Left lung (tissue), 4 donors: ENCODE measurements at regions not wholly inside any gene's neighbourhood (a gene's known extent, or its start where the extent isn't known, plus 50 kb on each side); places are given as distances from the start of the nearest gene placed in this dataset.

ENCODE experiments used
- ATAC-seq: fragments of 200-7000 bp; cut with Tn5 transposase; one replicate; pipeline ENCODE4 v1.9.1; 2020; ENCODE audit warnings: moderate library complexity
- DNase-seq, 4 donors: peaks; one replicate each; pipeline ENCODE4 v3.0.0-alpha.2; 2013 to 2020
- H3K27ac ChIP-seq, 2 donors: fragments of 200-600 bp; sonication (generic) in 1 of 2; one replicate each; pipeline versions ENCODE4 v1.5.0 to v1.8.0; 2020 to 2021
- H3K27me3 ChIP-seq, 2 donors: fragments of 200-600 bp; sonication (generic) in 1 of 2; one replicate each; pipeline versions ENCODE4 v1.5.0 to v1.8.0; 2020 to 2021
- H3K36me3 ChIP-seq, 2 donors: fragments of 200-600 bp; sonication (generic) in 1 of 2; one replicate each; pipeline versions ENCODE4 v1.5.0 to v1.8.0; 2020 to 2021
- H3K4me1 ChIP-seq, 2 donors: fragments of 200-600 bp; one replicate each; pipeline ENCODE4 v1.8.0; 2021
- H3K4me3 ChIP-seq, 2 donors: fragments of 200-600 bp; sonication (generic) in 1 of 2; one replicate each; pipeline versions ENCODE4 v1.5.0 to v1.8.0; 2020 to 2021; ENCODE audit warnings: mild to moderate bottlenecking in 1 of 2
- H3K9me3 ChIP-seq, 2 donors: fragments of 200-600 bp; sonication (generic) in 1 of 2; one replicate each; pipeline versions ENCODE4 v1.5.0 to v1.8.0; 2020 to 2021
- CTCF ChIP-seq, 2 donors: fragments of 200-600 bp; sonication (generic) in 1 of 2; IDR thresholded peaks; one replicate each; pipeline versions ENCODE4 v1.5.0 to v1.8.0; 2021; ENCODE audit warnings: antibody characterized with exemption in 2 of 2
- intact Hi-C, 2 donors: fragments of 100-400 bp; cut with DNase I; formaldehyde crosslinking; loops; one replicate each; pipeline versions ENCODE4 v1.11.2 to v1.14.2; 2022
- donor health status: DM: no; HTN: yes; CAD: no.
- donor health status: DM: no; HTN: no; CAD: no.

GRCh38 chr5:24397601-24398000, 247.2 kb downstream of the CDH10 start:
- H3K36me3 ChIP-seq: no peaks in the 10 kb centered on the region
- ATAC-seq (no peak), DNase-seq (no peak)
- intact Hi-C loops: no loop called here
- no peak overlapping the region for H3K4me3 ChIP-seq
- no peaks in the 10 kb centered on the region for H3K27me3 ChIP-seq
- no peak for TF ChIP-seq CTCF (IDR thresholded peaks at IDR 0.05)
- peaks cover 0 to 33% of the 10 kb centered on the region in 2 donors for H3K9me3 ChIP-seq
- no peak overlapping the region for H3K27ac ChIP-seq
- H3K4me1 ChIP-seq: no peaks in the 10 kb centered on the region

- no peak for TF ChIP-seq CTCF (IDR thresholded peaks at IDR 0.05)
- intact Hi-C loops: no loop called here
- Histone ChIP-seq H3K27ac (no peak overlapping the region), H3K27me3 (no peaks in the 10 kb centered on the region), H3K4me1 (no peaks in the 10 kb centered on the region), H3K36me3 (no peaks in the 10 kb centered on the region), H3K4me3 (no peak overlapping the region), H3K9me3 (peaks cover 0 to 28% of the 10 kb centered on the region in 2 donors)
- DNase-seq: no peak
- ATAC-seq: no peak
Measured at GRCh38 chr5:24401773-24402172, 243.0 kb downstream of the CDH10 start.

GRCh38 chr5:24407466-24407865, 237.3 kb downstream of the CDH10 start:
- H3K4me1 ChIP-seq: no peaks in the 10 kb centered on the region
- no peaks in the 10 kb centered on the region for H3K36me3 ChIP-seq
- no peak for TF ChIP-seq CTCF (IDR thresholded peaks at IDR 0.05)
- intact Hi-C loops: no loop called here
- DNase-seq (peak in 2 of 4 donors; percentile 31 to 44), ATAC-seq (no peak)
- H3K9me3 ChIP-seq: no peaks in the 10 kb centered on the region
- H3K27ac ChIP-seq: no peak overlapping the region
- H3K4me3 ChIP-seq: no peak overlapping the region
- H3K27me3 ChIP-seq: no peaks in the 10 kb centered on the region

- Histone ChIP-seq H3K4me1 (no peaks in the 10 kb centered on the region), H3K4me3 (no peak overlapping the region), H3K27me3 (no peaks in the 10 kb centered on the region), H3K27ac (no peak overlapping the region), H3K36me3 (no peaks in the 10 kb centered on the region), H3K9me3 (peaks cover 0 to 2% of the 10 kb centered on the region in 2 donors)
- no peak for TF ChIP-seq CTCF (IDR thresholded peaks at IDR 0.05)
- DNase-seq (no peak), ATAC-seq (no peak)
- intact Hi-C loops: no loop called here
Measured at GRCh38 chr5:24428345-24428744, 216.4 kb downstream of the CDH10 start.

- Histone ChIP-seq H3K36me3 (no peaks in the 10 kb centered on the region), H3K27me3 (no peaks in the 10 kb centered on the region), H3K4me3 (no peak overlapping the region), H3K27ac (no peak overlapping the region), H3K9me3 (no peaks in the 10 kb centered on the region), H3K4me1 (no peaks in the 10 kb centered on the region)
- ATAC-seq (no peak), DNase-seq (no peak)
- intact Hi-C loops: no loop called here
- TF ChIP-seq CTCF (IDR thresholded peaks at IDR 0.05): no peak
Measured at GRCh38 chr5:24433555-24433954, 211.2 kb downstream of the CDH10 start.
